ENCODE measurements at regions not wholly inside any gene's neighbourhood (a gene's known extent, or its start where the extent isn't known, plus 50 kb on each side); places are given as distances from the start of the nearest gene placed in this dataset.

GRCh38 chr11:45083544-45084087 lies 62.8 kb upstream of the PRDM11 start:
- in situ Hi-C loops (cut with HindIII; ENCODE audit: low pct_unique_long_range_greater_than_20kb, low sequenced_read_pairs): no loop called here
- DNase-seq (ENCODE audit: low read depth): no peak

- DNase-seq (ENCODE audit: low read depth): no peak
- in situ Hi-C loops (cut with HindIII; ENCODE audit: low pct_unique_long_range_greater_than_20kb, low sequenced_read_pairs): no loop called here
Measured at GRCh38 chr11:45085646-45086501, 60.6 kb upstream of the PRDM11 start.

- in situ Hi-C loops (cut with HindIII; ENCODE audit: low pct_unique_long_range_greater_than_20kb, low sequenced_read_pairs): no loop called here
Measured at GRCh38 chr11:45086526-45086925, 59.9 kb upstream of the PRDM11 start.

GRCh38 chr11:45087086-45087899 lies 59.1 kb upstream of the PRDM11 start:
- no peak for DNase-seq (ENCODE audit: low read depth)
- in situ Hi-C loops (cut with HindIII; ENCODE audit: low pct_unique_long_range_greater_than_20kb, low sequenced_read_pairs): no loop called here

More at GRCh38 chr11:45086526-45086925, 59.9 kb upstream of the PRDM11 start:
- no peak for DNase-seq (ENCODE audit: low read depth)

- DNase-seq (ENCODE audit: low read depth): no peak
- in situ Hi-C loops (cut with HindIII; ENCODE audit: low pct_unique_long_range_greater_than_20kb, low sequenced_read_pairs): no loop called here
Measured at GRCh38 chr11:45087900-45088160, 58.6 kb upstream of the PRDM11 start.

GRCh38 chr11:45089251-45089650 lies 57.2 kb upstream of the PRDM11 start:
- DNase-seq (ENCODE audit: low read depth): no peak

GRCh38 chr11:45089676-45090499 lies 56.6 kb upstream of the PRDM11 start:
- DNase-seq (ENCODE audit: low read depth): no peak
- in situ Hi-C loops (cut with HindIII; ENCODE audit: low pct_unique_long_range_greater_than_20kb, low sequenced_read_pairs): no loop called here

More at GRCh38 chr11:45089251-45089650, 57.2 kb upstream of the PRDM11 start:
- in situ Hi-C loops (cut with HindIII; ENCODE audit: low pct_unique_long_range_greater_than_20kb, low sequenced_read_pairs): no loop called here

- in situ Hi-C loops (cut with HindIII; ENCODE audit: low pct_unique_long_range_greater_than_20kb, low sequenced_read_pairs): no loop called here
- DNase-seq (ENCODE audit: low read depth): no peak
Measured at GRCh38 chr11:45090607-45091006, 55.8 kb upstream of the PRDM11 start.

GRCh38 chr11:45091563-45092403 lies 54.7 kb upstream of the PRDM11 start:
- DNase-seq (ENCODE audit: low read depth): no peak
- in situ Hi-C loops (cut with HindIII; ENCODE audit: low pct_unique_long_range_greater_than_20kb, low sequenced_read_pairs): no loop called here

- in situ Hi-C loops (cut with HindIII; ENCODE audit: low pct_unique_long_range_greater_than_20kb, low sequenced_read_pairs): no loop called here
- no peak for DNase-seq (ENCODE audit: low read depth)
Measured at GRCh38 chr11:45092404-45092785, 54.0 kb upstream of the PRDM11 start.

- in situ Hi-C loops (cut with HindIII; ENCODE audit: low pct_unique_long_range_greater_than_20kb, low sequenced_read_pairs): no loop called here
- DNase-seq (ENCODE audit: low read depth): peak; percentile 58
Measured at GRCh38 chr11:45092901-45093760, 53.3 kb upstream of the PRDM11 start.

- DNase-seq (ENCODE audit: low read depth): no peak
- in situ Hi-C loops (cut with HindIII; ENCODE audit: low pct_unique_long_range_greater_than_20kb, low sequenced_read_pairs): no loop called here
Measured at GRCh38 chr11:45093761-45094455, 52.5 kb upstream of the PRDM11 start.

- no peak for DNase-seq (ENCODE audit: low read depth)
- in situ Hi-C loops (cut with HindIII; ENCODE audit: low pct_unique_long_range_greater_than_20kb, low sequenced_read_pairs): no loop called here
Measured at GRCh38 chr11:45094958-45095690, 51.3 kb upstream of the PRDM11 start.

- in situ Hi-C loops (cut with HindIII; ENCODE audit: low pct_unique_long_range_greater_than_20kb, low sequenced_read_pairs): no loop called here
- DNase-seq (ENCODE audit: low read depth): no peak
Measured at GRCh38 chr11:45095691-45096010, 50.8 kb upstream of the PRDM11 start.

- in situ Hi-C loops (cut with HindIII; ENCODE audit: low pct_unique_long_range_greater_than_20kb, low sequenced_read_pairs): no loop called here
- DNase-seq (ENCODE audit: low read depth): no peak
Measured at GRCh38 chr11:45096636-45097035, 49.8 kb upstream of the PRDM11 start.

Measured in Caki2 (cell line).